Neural progenitor cell (in vitro differentiated cells): ENCODE measurements at regions not wholly inside any gene's neighbourhood (a gene's known extent, or its start where the extent isn't known, plus 50 kb on each side); places are given as distances from the start of the nearest gene placed in this dataset.

Experiments used
- DNase-seq: peaks from one replicate; pipeline ENCODE4 v3.0.0-alpha.2; 2016; ENCODE audit warnings: low spot score
- H2AFZ ChIP-seq: fragments of 200-600 bp; sonication (generic); replicated peaks from 2 replicates; pipeline ENCODE4 v1.6.1; 2016; ENCODE audit warnings: antibody characterized with exemption
- H3F3A ChIP-seq: fragments of 200-600 bp; sonication (generic); 2 replicates; pipeline ENCODE4 v1.6.1; 2016; ENCODE audit warnings: antibody characterized with exemption, low read depth
- H3K27ac ChIP-seq: fragments of 200-600 bp; sonication (generic); 2 replicates; pipeline ENCODE4 v1.5.1; 2016; ENCODE audit warnings: mild to moderate bottlenecking
- H3K27me3 ChIP-seq: fragments of 200-600 bp; sonication (generic); 2 replicates; pipeline ENCODE4 v1.6.1; 2016; ENCODE audit warnings: mild to moderate bottlenecking, moderate library complexity
- H3K36me3 ChIP-seq: fragments of 200-600 bp; sonication (generic); 2 replicates; pipeline ENCODE4 v1.5.1; 2016
- H3K4me1 ChIP-seq: fragments of 200-600 bp; sonication (generic); 2 replicates; pipeline ENCODE4 v1.6.1; 2016; ENCODE audit warnings: mixed run types
- H3K4me2 ChIP-seq: fragments of 200-600 bp; sonication (generic); 2 replicates; pipeline ENCODE4 v1.6.1; 2016
- H3K4me3 ChIP-seq: fragments of 200-600 bp; sonication (generic); 2 replicates; pipeline ENCODE4 v1.5.1; 2016
- H3K79me2 ChIP-seq: fragments of 200-600 bp; sonication (generic); 2 replicates; pipeline ENCODE4 v1.6.1; 2016; ENCODE audit warnings: low read depth
- H3K9ac ChIP-seq: fragments of 200-600 bp; sonication (generic); 2 replicates; pipeline ENCODE4 v1.6.1; 2016
- H3K9me3 ChIP-seq: fragments of 200-600 bp; sonication (generic); 2 replicates; pipeline ENCODE4 v1.5.1; 2016; ENCODE audit warnings: low read depth
- H4K20me1 ChIP-seq: fragments of 200-600 bp; sonication (generic); 2 replicates; pipeline ENCODE4 v1.6.1; 2016; ENCODE audit warnings: low read depth
- H3K27ac Mint-ChIP-seq: 3 replicates; pipeline ENCODE4 v1.8.0; 2021; ENCODE audit warnings: mixed read lengths
- H3K27me3 Mint-ChIP-seq: 2 replicates; pipeline ENCODE4 v1.8.0; 2022; ENCODE audit warnings: low read depth, mild to moderate bottlenecking, inconsistent platforms, moderate library complexity, mixed read lengths; ENCODE audit not compliant: insufficient read depth
- H3K36me3 Mint-ChIP-seq: 3 replicates; pipeline ENCODE4 v1.8.0; 2021; ENCODE audit warnings: mixed read lengths
- H3K4me1 Mint-ChIP-seq: 3 replicates; pipeline ENCODE4 v1.8.0; 2021; ENCODE audit warnings: mixed read lengths
- H3K4me3 Mint-ChIP-seq: 3 replicates; pipeline ENCODE4 v1.8.0; 2021; ENCODE audit warnings: mild to moderate bottlenecking, moderate library complexity, mixed read lengths
- H3K9me3 Mint-ChIP-seq: 3 replicates; pipeline ENCODE4 v1.8.0; 2020; ENCODE audit warnings: mixed read lengths
- CTCF ChIP-seq: fragments of 200-600 bp; sonication (generic); IDR thresholded peaks from 2 replicates; pipeline ENCODE4 v1.5.1; 2017; ENCODE audit warnings: antibody characterized with exemption, mild to moderate bottlenecking
- EZH2 ChIP-seq: fragments of 200-600 bp; sonication (generic); IDR thresholded peaks from 2 replicates; pipeline ENCODE4 v1.6.1; 2017; ENCODE audit warnings: antibody characterized with exemption, mild to moderate bottlenecking, moderate library complexity
- EZH2phosphoT487 ChIP-seq: fragments of 200-600 bp; sonication (generic); IDR thresholded peaks from 2 replicates; pipeline ENCODE4 v1.6.1; 2017; ENCODE audit warnings: antibody characterized with exemption

DNA sequence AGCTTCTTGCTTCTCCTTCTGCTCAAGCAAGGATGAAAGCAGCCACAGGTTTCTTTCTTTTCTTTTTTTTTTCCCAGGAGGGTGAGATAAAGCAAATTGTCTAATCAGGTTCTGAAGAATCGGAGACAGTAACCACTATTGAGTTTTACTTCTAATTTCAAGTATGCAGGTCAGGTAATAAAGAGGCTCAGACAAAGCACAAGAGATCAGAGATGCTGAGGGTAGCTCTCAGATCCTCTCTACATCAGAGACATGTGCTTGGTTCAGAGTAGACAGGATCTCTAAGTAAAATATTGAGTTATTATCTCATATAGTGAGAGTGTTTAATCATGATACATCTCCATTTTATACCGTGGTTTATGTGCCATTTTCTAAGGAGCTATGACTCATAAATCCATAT is 168.5 kb downstream of the NFKBIZ start:
- no peak overlapping the region for H3K9ac ChIP-seq
- peaks cover 2% of the 10 kb centered on the region for H3K27me3 Mint-ChIP-seq
- H3K27me3 ChIP-seq: no peaks in the 10 kb centered on the region
- H4K20me1 ChIP-seq: no peaks in the 10 kb centered on the region
- H3F3A ChIP-seq: no peaks in the 10 kb centered on the region
- no peaks in the 10 kb centered on the region for H3K9me3 Mint-ChIP-seq
- no peaks in the 10 kb centered on the region for H3K36me3 ChIP-seq
- H3K4me1 Mint-ChIP-seq: no peaks in the 10 kb centered on the region
- H3K4me1 ChIP-seq: no peaks in the 10 kb centered on the region
- H3K79me2 ChIP-seq: no peaks in the 10 kb centered on the region
- no peak overlapping the region for H3K4me2 ChIP-seq
- H3K27ac Mint-ChIP-seq: no peak overlapping the region
- TF ChIP-seq EZH2 (no peak), EZH2phosphoT487 (no peak), CTCF (no peak)
- H3K27ac ChIP-seq: no peak overlapping the region
- H3K9me3 ChIP-seq: no peaks in the 10 kb centered on the region
- no peak for DNase-seq
- no peak overlapping the region for H3K4me3 ChIP-seq
- H2AFZ ChIP-seq: no peak overlapping the region
- H3K4me3 Mint-ChIP-seq: no peak overlapping the region
- H3K36me3 Mint-ChIP-seq: no peaks in the 10 kb centered on the region

- Mint-ChIP-seq H3K4me1 (no peaks in the 10 kb centered on the region), H3K36me3 (no peaks in the 10 kb centered on the region), H3K4me3 (no peak overlapping the region), H3K27ac (no peak overlapping the region), H3K27me3 (no peaks in the 10 kb centered on the region), H3K9me3 (no peaks in the 10 kb centered on the region)
- Histone ChIP-seq H3K4me2 (no peak overlapping the region), H3K27ac (no peak overlapping the region), H3K9ac (no peak overlapping the region), H3K27me3 (no peaks in the 10 kb centered on the region), H3F3A (no peaks in the 10 kb centered on the region), H3K36me3 (no peaks in the 10 kb centered on the region), H4K20me1 (no peaks in the 10 kb centered on the region), H3K9me3 (no peaks in the 10 kb centered on the region), H2AFZ (no peak overlapping the region), H3K79me2 (no peaks in the 10 kb centered on the region), H3K4me3 (no peak overlapping the region), H3K4me1 (no peaks in the 10 kb centered on the region)
- TF ChIP-seq EZH2phosphoT487 (no peak), EZH2 (no peak), CTCF (no peak)
- no peak for DNase-seq
Measured at GRCh38 chr3:102018551-102018950, 169.2 kb downstream of the NFKBIZ start.

- Histone ChIP-seq H3K36me3 (no peaks in the 10 kb centered on the region), H4K20me1 (no peaks in the 10 kb centered on the region), H3K9ac (no peak overlapping the region), H3F3A (no peaks in the 10 kb centered on the region), H3K27ac (no peak overlapping the region), H3K4me3 (no peak overlapping the region), H3K4me1 (no peaks in the 10 kb centered on the region), H3K79me2 (no peaks in the 10 kb centered on the region), H3K9me3 (no peaks in the 10 kb centered on the region), H3K4me2 (no peak overlapping the region), H2AFZ (no peak overlapping the region), H3K27me3 (no peaks in the 10 kb centered on the region)
- no peak for TF ChIP-seq EZH2phosphoT487
- TF ChIP-seq CTCF: no peak
- TF ChIP-seq EZH2: no peak
- no peak for DNase-seq
- H3K36me3 Mint-ChIP-seq: no peaks in the 10 kb centered on the region
- no peaks in the 10 kb centered on the region for H3K4me1 Mint-ChIP-seq
- no peak overlapping the region for H3K27ac Mint-ChIP-seq
- no peaks in the 10 kb centered on the region for H3K9me3 Mint-ChIP-seq
- no peaks in the 10 kb centered on the region for H3K27me3 Mint-ChIP-seq
- no peak overlapping the region for H3K4me3 Mint-ChIP-seq
Measured at GRCh38 chr3:102020735-102021134, 171.4 kb downstream of the NFKBIZ start.
